ENCODE measurements at regions not wholly inside any gene's neighbourhood (a gene's known extent, or its start where the extent isn't known, plus 50 kb on each side); places are given as distances from the start of the nearest gene placed in this dataset.
"Not testable (repeated sequence)": the region's sequence is repeated elsewhere in the genome, so short reads cannot be mapped to it uniquely, and the experiment has no call there.

- DNase-seq (ENCODE audit: low read depth, low spot score) (no peak), FAIRE-seq (no peak)
- no peaks in the 10 kb centered on the region for H3K79me2 ChIP-seq (ENCODE audit: control insufficient read depth, insufficient read depth, low read length)
- no TSS peak for BruUV-seq (replicated peaks)
- ChIA-PET CTCF (no interaction called here), POLR2A (no interaction called here)
- no peak overlapping the region for H3K4me2 ChIP-seq (ENCODE audit: insufficient read depth, low read length)
- no peak overlapping the region for H3K27ac ChIP-seq (ENCODE audit: insufficient read depth, low read depth, low read length)
- H3K4me3 ChIP-seq (replicated peaks in 1 of 3; ENCODE audit: insufficient read depth in 1 of 3, low read depth in 1 of 3, low read length in 3 of 3) = no peak overlapping the region
- H3K9me1 ChIP-seq (replicated peaks; ENCODE audit: control insufficient read depth, extremely low read depth, insufficient read depth, low read length) = no peaks in the 10 kb centered on the region
- H3K36me3 ChIP-seq (ENCODE audit: control insufficient read depth in 2 of 2, extremely low read depth in 1 of 2, insufficient read depth in 2 of 2, low read length in 2 of 2) = no peaks in the 10 kb centered on the region
- H3K9me3 ChIP-seq (replicated peaks; ENCODE audit: control insufficient read depth, insufficient read depth, low read length) = no peaks in the 10 kb centered on the region
- dilution Hi-C loops (cut with MboI; ENCODE audit: extremely low pct_ligation_motif_present, low sequenced_read_pairs) (no loop called here), intact Hi-C loops (cut with micrococcal nuclease) (no loop called here)
- no peak overlapping the region for H2AFZ ChIP-seq (ENCODE audit: low read depth, low read length)
- H4K20me1 ChIP-seq (replicated peaks; ENCODE audit: control insufficient read depth, extremely low read depth, insufficient read depth, low read length) = no peaks in the 10 kb centered on the region
- TF ChIP-seq CTCF (IDR thresholded peaks at IDR 0.05; ENCODE audit: extremely low read depth in 1 of 2, insufficient read depth in 1 of 2, low read depth in 1 of 2, low read length in 2 of 2) = no peak
- TF ChIP-seq JUN (IDR thresholded peaks at IDR 0.05; ENCODE audit: borderline replicate concordance, insufficient read depth, insufficient read length, low read depth) = no peak
- TF ChIP-seq EZH2 (IDR thresholded peaks at IDR 0.05; ENCODE audit: borderline replicate concordance, low read depth, low read length, severe bottlenecking) = no peak
- TF ChIP-seq GATA2 (IDR thresholded peaks at IDR 0.05; ENCODE audit: insufficient read depth, insufficient read length, low read depth, low read length) = no peak
- no peaks in the 10 kb centered on the region for H3K4me1 ChIP-seq (ENCODE audit: control insufficient read depth, extremely low read depth, insufficient read depth, low read length)
- H3K27me3 ChIP-seq (ENCODE audit: control insufficient read depth in 2 of 2, insufficient read depth in 2 of 2, low read length in 2 of 2) = no peaks in the 10 kb centered on the region
- H3K9ac ChIP-seq (replicated peaks; ENCODE audit: extremely low read depth, insufficient read depth, low read length) = no peak overlapping the region
These were observed 170.1 kb upstream of the KYNU start for GRCh38 chr2:142707318-142707717.

GRCh38 chr2:142702397-142702796, 175.1 kb upstream of the KYNU start:
- CTCF ChIA-PET = interaction anchor here (1.4 kb wide), 1 partner anchor 19 kb away, joined by 4 read pairs; no protein-coding TSS in a partner anchor
- H3K9ac ChIP-seq (replicated peaks; ENCODE audit: extremely low read depth, insufficient read depth, low read length); DNase-seq (ENCODE audit: low read depth, low spot score); H3K27me3 ChIP-seq (ENCODE audit: control insufficient read depth in 2 of 2, insufficient read depth in 2 of 2, low read length in 2 of 2); H3K4me3 ChIP-seq (replicated peaks in 1 of 3; ENCODE audit: insufficient read depth in 1 of 3, low read depth in 1 of 3, low read length in 3 of 3); H3K4me2 ChIP-seq (ENCODE audit: insufficient read depth, low read length); dilution Hi-C loops (cut with MboI; ENCODE audit: extremely low pct_ligation_motif_present, low sequenced_read_pairs); FAIRE-seq; H2AFZ ChIP-seq (ENCODE audit: low read depth, low read length); POLR2A ChIA-PET; H4K20me1 ChIP-seq (replicated peaks; ENCODE audit: control insufficient read depth, extremely low read depth, insufficient read depth, low read length); H3K4me1 ChIP-seq (ENCODE audit: control insufficient read depth, extremely low read depth, insufficient read depth, low read length); H3K36me3 ChIP-seq (ENCODE audit: control insufficient read depth in 2 of 2, extremely low read depth in 1 of 2, insufficient read depth in 2 of 2, low read length in 2 of 2); H3K27ac ChIP-seq (ENCODE audit: insufficient read depth, low read depth, low read length); H3K79me2 ChIP-seq (ENCODE audit: control insufficient read depth, insufficient read depth, low read length); H3K9me1 ChIP-seq (replicated peaks; ENCODE audit: control insufficient read depth, extremely low read depth, insufficient read depth, low read length); intact Hi-C loops (cut with micrococcal nuclease); H3K9me3 ChIP-seq (replicated peaks; ENCODE audit: control insufficient read depth, insufficient read depth, low read length); BruUV-seq (replicated peaks): not testable (repeated sequence)

GRCh38 chr2:142695350-142696257, 181.9 kb upstream of the KYNU start:
- H4K20me1 ChIP-seq (replicated peaks; ENCODE audit: control insufficient read depth, extremely low read depth, insufficient read depth, low read length); H3K79me2 ChIP-seq (ENCODE audit: control insufficient read depth, insufficient read depth, low read length); H3K9me3 ChIP-seq (replicated peaks; ENCODE audit: control insufficient read depth, insufficient read depth, low read length); intact Hi-C loops (cut with micrococcal nuclease); H3K4me3 ChIP-seq (replicated peaks in 1 of 3; ENCODE audit: insufficient read depth in 1 of 3, low read depth in 1 of 3, low read length in 3 of 3); FAIRE-seq; BruUV-seq (replicated peaks); H3K27ac ChIP-seq (ENCODE audit: insufficient read depth, low read depth, low read length); H3K27me3 ChIP-seq (ENCODE audit: control insufficient read depth in 2 of 2, insufficient read depth in 2 of 2, low read length in 2 of 2); H3K4me1 ChIP-seq (ENCODE audit: control insufficient read depth, extremely low read depth, insufficient read depth, low read length); POLR2A ChIA-PET; CTCF ChIA-PET; H3K36me3 ChIP-seq (ENCODE audit: control insufficient read depth in 2 of 2, extremely low read depth in 1 of 2, insufficient read depth in 2 of 2, low read length in 2 of 2); H3K9ac ChIP-seq (replicated peaks; ENCODE audit: extremely low read depth, insufficient read depth, low read length); DNase-seq (ENCODE audit: low read depth, low spot score); H3K9me1 ChIP-seq (replicated peaks; ENCODE audit: control insufficient read depth, extremely low read depth, insufficient read depth, low read length); H2AFZ ChIP-seq (ENCODE audit: low read depth, low read length); H3K4me2 ChIP-seq (ENCODE audit: insufficient read depth, low read length); dilution Hi-C loops (cut with MboI; ENCODE audit: extremely low pct_ligation_motif_present, low sequenced_read_pairs): not testable (repeated sequence)

Data from endothelial cell of umbilical vein (primary cell).